CD4-positive, alpha-beta memory T cell (primary cell): ENCODE measurements at regions not wholly inside any gene's neighbourhood (a gene's known extent, or its start where the extent isn't known, plus 50 kb on each side); places are given as distances from the start of the nearest gene placed in this dataset.

ENCODE experiments used
- CTCF ChIA-PET: fragments of 350-600 bp; sonication (Branson Sonifier 250); formaldehyde crosslinking; loops from one replicate; lab custom pipeline; 2021; ENCODE audit warnings: inconsistent platforms; ENCODE audit not compliant: partially characterized antibody; lab: Charles Lee
- POLR2A ChIA-PET: fragments of 350-600 bp; sonication (Branson Sonifier 250); formaldehyde crosslinking; loops from one replicate; lab custom pipeline; 2021; ENCODE audit not compliant: partially characterized antibody; lab: Charles Lee
- DNase-seq, 5 donors: peaks; one replicate each; pipeline versions ENCODE4 v3.0.0 to v3.0.0-alpha.2; 2020 to 2022; ENCODE audit warnings: mixed read lengths in 1 of 5
- H3K27ac ChIP-seq: one replicate; pipeline ENCODE4 v1.7.0; 2013; ENCODE audit warnings: low read depth, low read length
- H3K27me3 ChIP-seq: 2 replicates; pipeline ENCODE4 v1.7.0; 2013; ENCODE audit warnings: mild to moderate bottlenecking, low read length, moderate library complexity; ENCODE audit not compliant: insufficient read depth
- H3K36me3 ChIP-seq: 2 replicates; pipeline ENCODE4 v1.7.0; 2013; ENCODE audit warnings: mild to moderate bottlenecking, low read length, moderate library complexity; ENCODE audit not compliant: insufficient read depth
- H3K4me1 ChIP-seq: 2 replicates; pipeline ENCODE4 v1.7.0; 2013; ENCODE audit warnings: mild to moderate bottlenecking, low read length, moderate library complexity; ENCODE audit not compliant: insufficient read depth
- H3K4me3 ChIP-seq, 2 donors: one replicate each; pipeline ENCODE4 v1.7.0; 2013; ENCODE audit warnings: low read length in 2 of 2, mild to moderate bottlenecking in 1 of 2
- H3K9me3 ChIP-seq, 2 donors: one replicate each; pipeline ENCODE4 v1.7.0; 2013; ENCODE audit warnings: low read length in 2 of 2, control low read depth in 1 of 2; ENCODE audit not compliant: control insufficient read depth in 1 of 2
- H3K27ac Mint-ChIP-seq, 7 donors: one replicate each; pipeline ENCODE4 v1.8.0; 2020 to 2021; ENCODE audit warnings: mixed read lengths in 7 of 7, mild to moderate bottlenecking in 6 of 7, inconsistent platforms in 3 of 7, moderate library complexity in 3 of 7
- H3K27me3 Mint-ChIP-seq, 2 donors: one replicate each; pipeline ENCODE4 v1.8.0; 2020 to 2021; ENCODE audit warnings: mixed read lengths in 2 of 2
- H3K36me3 Mint-ChIP-seq, 2 donors: one replicate each; pipeline ENCODE4 v1.8.0; 2020 to 2021; ENCODE audit warnings: mixed read lengths in 2 of 2, inconsistent platforms in 1 of 2, mild to moderate bottlenecking in 1 of 2
- H3K4me1 Mint-ChIP-seq, 4 donors: one replicate each; pipeline ENCODE4 v1.8.0; 2020 to 2021; ENCODE audit warnings: mixed read lengths in 4 of 4, mild to moderate bottlenecking in 1 of 4
- H3K4me3 Mint-ChIP-seq, 8 donors: one replicate each; pipeline ENCODE4 v1.8.0; 2020 to 2021; ENCODE audit warnings: mixed read lengths in 8 of 8, mild to moderate bottlenecking in 7 of 8, moderate library complexity in 6 of 8, inconsistent platforms in 3 of 8
- H3K9me3 Mint-ChIP-seq, 8 donors: one replicate each; pipeline ENCODE4 v1.8.0; 2020 to 2021; ENCODE audit warnings: mixed read lengths in 8 of 8, mild to moderate bottlenecking in 5 of 8, inconsistent platforms in 3 of 8, moderate library complexity in 1 of 8
- intact Hi-C: fragments of 100-400 bp; cut with micrococcal nuclease; formaldehyde crosslinking; loops from one replicate; pipeline ENCODE4 v1.15.1; 2023

- CTCF ChIA-PET: no interaction called here
- Mint-ChIP-seq H3K4me1 (no peaks in the 10 kb centered on the region), H3K27me3 (no peaks in the 10 kb centered on the region), H3K36me3 (no peaks in the 10 kb centered on the region), H3K4me3 (no peak overlapping the region), H3K27ac (no peak overlapping the region), H3K9me3 (peaks cover 0 to 6% (median 0%) of the 10 kb centered on the region in 8 donors)
- Histone ChIP-seq H3K9me3 (no peaks in the 10 kb centered on the region), H3K27me3 (no peaks in the 10 kb centered on the region), H3K27ac (no peak overlapping the region), H3K4me1 (no peaks in the 10 kb centered on the region), H3K36me3 (no peaks in the 10 kb centered on the region), H3K4me3 (no peak overlapping the region)
- no peak for DNase-seq
- intact Hi-C loops: no loop called here
- POLR2A ChIA-PET: no interaction called here
These were observed 74.8 kb upstream of the NEBL start for GRCh38 chr10:20971901-20972300.

GRCh38 chr10:20970708-20971107, 73.6 kb upstream of the NEBL start:
- ChIA-PET CTCF (no interaction called here), POLR2A (no interaction called here)
- no peaks in the 10 kb centered on the region for H3K4me1 ChIP-seq
- intact Hi-C loops: no loop called here
- Mint-ChIP-seq H3K27ac (no peak overlapping the region), H3K27me3 (no peaks in the 10 kb centered on the region), H3K4me1 (no peaks in the 10 kb centered on the region), H3K36me3 (no peaks in the 10 kb centered on the region), H3K9me3 (peaks cover 0 to 2% (median 0%) of the 10 kb centered on the region in 8 donors), H3K4me3 (no peak overlapping the region)
- no peak overlapping the region for H3K4me3 ChIP-seq
- no peak for DNase-seq
- no peaks in the 10 kb centered on the region for H3K36me3 ChIP-seq
- no peaks in the 10 kb centered on the region for H3K27me3 ChIP-seq
- H3K27ac ChIP-seq: no peak overlapping the region
- H3K9me3 ChIP-seq: no peaks in the 10 kb centered on the region

GRCh38 chr10:20970044-20970443, 72.9 kb upstream of the NEBL start:
- ChIA-PET CTCF (no interaction called here), POLR2A (no interaction called here)
- peaks cover 0 to 3% (median 0%) of the 10 kb centered on the region in 8 donors for H3K9me3 Mint-ChIP-seq
- no peaks in the 10 kb centered on the region for H3K4me1 Mint-ChIP-seq
- Histone ChIP-seq H3K27ac (no peak overlapping the region), H3K4me3 (no peak overlapping the region), H3K36me3 (no peaks in the 10 kb centered on the region), H3K27me3 (no peaks in the 10 kb centered on the region), H3K9me3 (no peaks in the 10 kb centered on the region), H3K4me1 (no peaks in the 10 kb centered on the region)
- DNase-seq: no peak
- H3K27me3 Mint-ChIP-seq: no peaks in the 10 kb centered on the region
- no peaks in the 10 kb centered on the region for H3K36me3 Mint-ChIP-seq
- no peak overlapping the region for H3K4me3 Mint-ChIP-seq
- intact Hi-C loops: no loop called here
- no peak overlapping the region for H3K27ac Mint-ChIP-seq

- H3K36me3 Mint-ChIP-seq: no peaks in the 10 kb centered on the region
- no peaks in the 10 kb centered on the region for H3K36me3 ChIP-seq
- no peaks in the 10 kb centered on the region for H3K27me3 ChIP-seq
- ChIA-PET CTCF (no interaction called here), POLR2A (no interaction called here)
- no peaks in the 10 kb centered on the region for H3K27me3 Mint-ChIP-seq
- no peak overlapping the region for H3K4me3 Mint-ChIP-seq
- DNase-seq: no peak
- peaks cover 0 to 8% (median under 1%) of the 10 kb centered on the region in 8 donors for H3K9me3 Mint-ChIP-seq
- no peak overlapping the region for H3K4me3 ChIP-seq
- H3K9me3 ChIP-seq: no peaks in the 10 kb centered on the region
- no peak overlapping the region for H3K27ac Mint-ChIP-seq
- no peak overlapping the region for H3K27ac ChIP-seq
- no peaks in the 10 kb centered on the region for H3K4me1 ChIP-seq
- intact Hi-C loops: no loop called here
- H3K4me1 Mint-ChIP-seq: no peaks in the 10 kb centered on the region
These were observed 69.3 kb upstream of the NEBL start for GRCh38 chr10:20966426-20966825.

- H3K4me3 ChIP-seq: no peak overlapping the region
- H3K27me3 Mint-ChIP-seq: no peaks in the 10 kb centered on the region
- H3K27ac ChIP-seq: no peak overlapping the region
- no peak overlapping the region for H3K27ac Mint-ChIP-seq
- no peaks in the 10 kb centered on the region for H3K4me1 ChIP-seq
- H3K36me3 ChIP-seq: no peaks in the 10 kb centered on the region
- H3K4me3 Mint-ChIP-seq: no peak overlapping the region
- no peaks in the 10 kb centered on the region for H3K27me3 ChIP-seq
- intact Hi-C loops: no loop called here
- H3K4me1 Mint-ChIP-seq: no peaks in the 10 kb centered on the region
- no peak for DNase-seq
- CTCF ChIA-PET: no interaction called here
- peaks cover 0 to 6% (median under 1%) of the 10 kb centered on the region in 8 donors for H3K9me3 Mint-ChIP-seq
- POLR2A ChIA-PET: no interaction called here
- no peaks in the 10 kb centered on the region for H3K9me3 ChIP-seq
- no peaks in the 10 kb centered on the region for H3K36me3 Mint-ChIP-seq
These were observed 66.8 kb upstream of the NEBL start for GRCh38 chr10:20963721-20964595.

- no peaks in the 10 kb centered on the region for H3K36me3 ChIP-seq
- CTCF ChIA-PET: no interaction called here
- POLR2A ChIA-PET: no interaction called here
- Mint-ChIP-seq H3K4me3 (no peak overlapping the region), H3K4me1 (no peaks in the 10 kb centered on the region), H3K27me3 (no peaks in the 10 kb centered on the region), H3K36me3 (no peaks in the 10 kb centered on the region), H3K27ac (no peak overlapping the region), H3K9me3 (peaks cover 0 to 6% (median under 1%) of the 10 kb centered on the region in 8 donors)
- no peak overlapping the region for H3K27ac ChIP-seq
- intact Hi-C loops: no loop called here
- no peaks in the 10 kb centered on the region for H3K9me3 ChIP-seq
- no peak for DNase-seq
- H3K4me1 ChIP-seq: no peaks in the 10 kb centered on the region
- H3K27me3 ChIP-seq: no peaks in the 10 kb centered on the region
- H3K4me3 ChIP-seq: no peak overlapping the region
These were observed 65.9 kb upstream of the NEBL start for GRCh38 chr10:20963056-20963455.

- no peaks in the 10 kb centered on the region for H3K36me3 ChIP-seq
- POLR2A ChIA-PET: no interaction called here
- Mint-ChIP-seq H3K9me3 (peaks cover 0 to 6% (median under 1%) of the 10 kb centered on the region in 8 donors), H3K36me3 (no peaks in the 10 kb centered on the region), H3K27me3 (no peaks in the 10 kb centered on the region), H3K27ac (no peak overlapping the region), H3K4me1 (no peaks in the 10 kb centered on the region), H3K4me3 (no peak overlapping the region)
- intact Hi-C loops: no loop called here
- DNase-seq: no peak
- H3K9me3 ChIP-seq: no peaks in the 10 kb centered on the region
- H3K4me1 ChIP-seq: no peaks in the 10 kb centered on the region
- no peak overlapping the region for H3K27ac ChIP-seq
- CTCF ChIA-PET: no interaction called here
- no peaks in the 10 kb centered on the region for H3K27me3 ChIP-seq
- no peak overlapping the region for H3K4me3 ChIP-seq
These were observed 65.1 kb upstream of the NEBL start for GRCh38 chr10:20962165-20962564.
